ENCODE measurements at regions not wholly inside any gene's neighbourhood (a gene's known extent, or its start where the extent isn't known, plus 50 kb on each side); places are given as distances from the start of the nearest gene placed in this dataset.

DNA sequence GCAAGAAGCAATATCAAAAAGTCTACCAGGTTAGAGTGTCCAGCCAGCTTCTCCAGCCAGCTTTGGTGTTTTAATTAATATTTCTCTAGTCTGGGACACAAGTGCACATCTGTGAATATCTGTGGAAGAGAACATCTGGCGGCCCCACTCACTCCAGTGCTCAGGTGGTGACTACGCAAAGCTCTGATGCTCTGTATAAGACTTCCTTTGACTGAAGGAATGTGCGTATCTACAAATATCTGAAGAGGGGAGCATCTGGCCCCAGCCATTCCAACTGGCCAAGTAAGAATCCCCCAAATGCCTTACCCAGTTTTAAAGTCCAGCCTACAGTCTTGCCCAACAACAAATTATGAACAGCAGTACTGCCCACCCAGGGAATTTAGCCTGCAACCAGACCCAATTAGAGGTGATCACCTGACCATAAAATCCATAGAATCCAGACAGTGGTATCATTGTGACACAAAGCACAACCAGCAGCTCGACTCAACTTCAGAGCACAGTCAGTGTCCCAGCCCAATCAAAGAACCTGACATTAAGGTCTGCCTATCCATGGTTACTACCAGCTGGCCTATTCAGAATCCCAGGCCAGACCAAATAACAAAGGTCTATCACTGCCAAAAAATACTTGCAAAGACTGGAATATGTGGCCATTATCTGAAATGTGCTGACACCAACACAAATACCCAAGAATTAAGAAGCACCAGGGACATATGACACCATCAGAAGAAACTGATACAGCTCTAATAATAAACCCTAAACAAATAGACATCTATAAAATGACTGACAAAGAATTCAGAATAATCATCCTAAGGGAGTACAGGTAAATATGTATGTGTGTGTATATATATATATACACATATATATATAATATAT lies 76.1 kb upstream of the MANEA start:
- H3K4me3 ChIP-seq (ENCODE audit: control insufficient read depth, low read depth, low read length) = no peak overlapping the region
- TF ChIP-seq, protein P1, sequence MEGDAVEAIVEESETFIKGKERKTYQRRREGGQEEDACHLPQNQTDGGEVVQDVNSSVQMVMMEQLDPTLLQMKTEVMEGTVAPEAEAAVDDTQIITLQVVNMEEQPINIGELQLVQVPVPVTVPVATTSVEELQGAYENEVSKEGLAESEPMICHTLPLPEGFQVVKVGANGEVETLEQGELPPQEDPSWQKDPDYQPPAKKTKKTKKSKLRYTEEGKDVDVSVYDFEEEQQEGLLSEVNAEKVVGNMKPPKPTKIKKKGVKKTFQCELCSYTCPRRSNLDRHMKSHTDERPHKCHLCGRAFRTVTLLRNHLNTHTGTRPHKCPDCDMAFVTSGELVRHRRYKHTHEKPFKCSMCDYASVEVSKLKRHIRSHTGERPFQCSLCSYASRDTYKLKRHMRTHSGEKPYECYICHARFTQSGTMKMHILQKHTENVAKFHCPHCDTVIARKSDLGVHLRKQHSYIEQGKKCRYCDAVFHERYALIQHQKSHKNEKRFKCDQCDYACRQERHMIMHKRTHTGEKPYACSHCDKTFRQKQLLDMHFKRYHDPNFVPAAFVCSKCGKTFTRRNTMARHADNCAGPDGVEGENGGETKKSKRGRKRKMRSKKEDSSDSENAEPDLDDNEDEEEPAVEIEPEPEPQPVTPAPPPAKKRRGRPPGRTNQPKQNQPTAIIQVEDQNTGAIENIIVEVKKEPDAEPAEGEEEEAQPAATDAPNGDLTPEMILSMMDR (IDR thresholded peaks at IDR 0.05; ENCODE audit: control insufficient read depth, insufficient read depth, low read depth, low read length, missing control alignments) = no peak
- DNase-seq (ENCODE audit: low read depth) = no peak

DNA sequence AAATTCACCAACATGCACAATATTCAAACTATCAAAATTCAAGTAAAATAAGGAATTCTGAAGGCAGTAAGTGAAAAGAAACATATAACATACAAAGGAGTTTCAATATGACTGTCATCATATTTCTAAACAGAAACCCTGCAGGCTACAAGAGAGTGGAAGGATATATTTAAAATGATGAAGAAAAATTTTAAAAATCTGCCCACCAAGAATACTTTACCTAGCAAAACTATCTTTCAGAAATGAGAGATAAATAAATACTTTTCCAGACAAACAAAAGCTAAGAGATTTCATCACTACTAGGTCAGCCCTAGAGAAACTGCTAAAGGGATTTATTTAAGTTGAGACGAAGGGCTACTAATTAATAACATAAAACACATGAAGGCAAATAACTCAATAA lies 73.8 kb upstream of the MANEA start:
- H3K4me3 ChIP-seq (ENCODE audit: control insufficient read depth, low read depth, low read length) = no peak overlapping the region
- TF ChIP-seq, protein P1 (IDR thresholded peaks at IDR 0.05; ENCODE audit: control insufficient read depth, insufficient read depth, low read depth, low read length, missing control alignments) = no peak

GRCh38 chr6:95511404-95511803 lies 65.9 kb upstream of the MANEA start:
- H3K4me3 ChIP-seq (ENCODE audit: control insufficient read depth, low read depth, low read length) = no peak overlapping the region
- TF ChIP-seq, protein P1 (IDR thresholded peaks at IDR 0.05; ENCODE audit: control insufficient read depth, insufficient read depth, low read depth, low read length, missing control alignments) = no peak
- DNase-seq (ENCODE audit: low read depth) = no peak

More for the DNA sequence above, 73.8 kb upstream of the MANEA start:
- DNase-seq (ENCODE audit: low read depth) = no peak

GRCh38 chr6:95515975-95516374 lies 61.4 kb upstream of the MANEA start:
- no peak overlapping the region for H3K4me3 ChIP-seq (ENCODE audit: control insufficient read depth, low read depth, low read length)
- DNase-seq (ENCODE audit: low read depth) = no peak
- TF ChIP-seq, protein P1 (IDR thresholded peaks at IDR 0.05; ENCODE audit: control insufficient read depth, insufficient read depth, low read depth, low read length, missing control alignments) = no peak

GRCh38 chr6:95517004-95517403 lies 60.3 kb upstream of the MANEA start:
- no peak overlapping the region for H3K4me3 ChIP-seq (ENCODE audit: control insufficient read depth, low read depth, low read length)
- TF ChIP-seq, protein P1 (IDR thresholded peaks at IDR 0.05; ENCODE audit: control insufficient read depth, insufficient read depth, low read depth, low read length, missing control alignments) = no peak
- no peak for DNase-seq (ENCODE audit: low read depth)

GRCh38 chr6:95517568-95517967 lies 59.8 kb upstream of the MANEA start:
- H3K4me3 ChIP-seq (ENCODE audit: control insufficient read depth, low read depth, low read length) = no peak overlapping the region
- DNase-seq (ENCODE audit: low read depth) = no peak
- TF ChIP-seq, protein P1 (IDR thresholded peaks at IDR 0.05; ENCODE audit: control insufficient read depth, insufficient read depth, low read depth, low read length, missing control alignments) = no peak

All from AG09309 (cell line).